Esophagus squamous epithelium (tissue), 5 donors: ENCODE measurements at regions not wholly inside any gene's neighbourhood (a gene's known extent, or its start where the extent isn't known, plus 50 kb on each side); places are given as distances from the start of the nearest gene placed in this dataset.

Experiments
- DNase-seq: peaks from one replicate; lab custom pipeline; 2025; lab: John Stamatoyannopoulos, UW
- H3K27ac ChIP-seq, 4 donors: fragments of 200-600 bp; sonication (generic); one replicate each; pipeline ENCODE4 v1.5.1; 2016 to 2019; ENCODE audit warnings: mild to moderate bottlenecking in 1 of 4
- H3K27me3 ChIP-seq, 4 donors: fragments of 200-600 bp; sonication (generic); 1 replicate in 3 of 4; 2 replicates in 1 of 4; pipeline versions ENCODE4 v1.5.1 to v1.6.0; 2017 to 2021; ENCODE audit warnings: antibody characterized with exemption in 1 of 4
- H3K36me3 ChIP-seq, 3 donors: fragments of 200-600 bp; sonication (generic); one replicate each; pipeline ENCODE4 v1.5.1; 2016 to 2019
- H3K4me1 ChIP-seq, 3 donors: fragments of 200-600 bp; sonication (generic); one replicate each; pipeline ENCODE4 v1.5.1; 2017 to 2019
- H3K4me3 ChIP-seq, 4 donors: fragments of 200-600 bp; sonication (generic); 1 replicate in 3 of 4; 2 replicates in 1 of 4; pipeline ENCODE4 v1.5.1; 2016 to 2019; ENCODE audit warnings: mild to moderate bottlenecking in 2 of 4, moderate library complexity in 1 of 4
- H3K9me3 ChIP-seq, 3 donors: fragments of 200-600 bp; sonication (generic); one replicate each; pipeline ENCODE4 v1.5.1; 2016 to 2019
- CTCF ChIP-seq, 6 experiments: fragments of 450-650 bp in 4 of 6; fragments of 200-600 bp in 2 of 6; sonication (generic) in 2 of 6; IDR thresholded peaks; one replicate each; pipeline ENCODE4 v1.5.1; 2016 to 2019; ENCODE audit warnings: antibody characterized with exemption in 6 of 6, mild to moderate bottlenecking in 4 of 6, moderate library complexity in 4 of 6
- POLR2A ChIP-seq, 4 donors: fragments of 450-650 bp; IDR thresholded peaks; one replicate each; pipeline ENCODE4 v1.6.1; 2017; ENCODE audit warnings: antibody characterized with exemption in 4 of 4, mild to moderate bottlenecking in 4 of 4, moderate library complexity in 3 of 4
- WGBS, 2 donors: methylation state at CpG; one replicate each; pipeline ENCODE4 v1.1.5; 2018; 5-methylcytosine and 5-hydroxymethylcytosine counted together
- intact Hi-C: fragments of 100-400 bp; cut with DNase I; formaldehyde crosslinking; loops from one replicate; pipeline ENCODE4 v1.15.0; 2022
- donor health status: DM: yes; HTN: yes; CAD: no.

- Histone ChIP-seq H3K36me3 (no peaks in the 10 kb centered on the region), H3K27ac (no peak overlapping the region), H3K4me1 (no peaks in the 10 kb centered on the region), H3K4me3 (no peak overlapping the region), H3K9me3 (no peaks in the 10 kb centered on the region), H3K27me3 (no peaks in the 10 kb centered on the region)
- intact Hi-C loops: no loop called here
- DNase-seq: no peak
- TF ChIP-seq POLR2A (IDR thresholded peaks at IDR 0.05) (no peak), CTCF (IDR thresholded peaks at IDR 0.05) (no peak)
- WGBS, 2 donors: 56 to 66% methylated on average over 2 of the region's 2 CpGs
Observed at GRCh38 chr15:49748791-49749190, 127.9 kb downstream of the DTWD1 start.

GRCh38 chr15:49750553-49750952, 129.7 kb downstream of the DTWD1 start:
- no peak for TF ChIP-seq CTCF (IDR thresholded peaks at IDR 0.05)
- no peak for TF ChIP-seq POLR2A (IDR thresholded peaks at IDR 0.05)
- intact Hi-C loops: no loop called here
- Histone ChIP-seq H3K4me1 (no peaks in the 10 kb centered on the region), H3K36me3 (no peaks in the 10 kb centered on the region), H3K27ac (no peak overlapping the region), H3K4me3 (no peak overlapping the region), H3K9me3 (no peaks in the 10 kb centered on the region), H3K27me3 (no peaks in the 10 kb centered on the region)
- no peak for DNase-seq

- H3K9me3 ChIP-seq: no peaks in the 10 kb centered on the region
- no peaks in the 10 kb centered on the region for H3K36me3 ChIP-seq
- no peak for DNase-seq
- no peak overlapping the region for H3K27ac ChIP-seq
- intact Hi-C loops: no loop called here
- 66 to 79% methylated on average over 2 of the region's 3 CpGs for WGBS, 2 donors
- H3K27me3 ChIP-seq: no peaks in the 10 kb centered on the region
- H3K4me3 ChIP-seq: no peak overlapping the region
- TF ChIP-seq CTCF (IDR thresholded peaks at IDR 0.05) (no peak), POLR2A (IDR thresholded peaks at IDR 0.05) (no peak)
- no peaks in the 10 kb centered on the region for H3K4me1 ChIP-seq
Observed at GRCh38 chr15:49751191-49751590, 130.3 kb downstream of the DTWD1 start.

GRCh38 chr15:49751751-49752150, 130.9 kb downstream of the DTWD1 start:
- WGBS, 2 donors: 57 to 84% methylated on average over 3 of the region's 3 CpGs
- no peak for TF ChIP-seq POLR2A (IDR thresholded peaks at IDR 0.05)
- no peak for TF ChIP-seq CTCF (IDR thresholded peaks at IDR 0.05)
- no peak for DNase-seq
- H3K9me3 ChIP-seq: no peaks in the 10 kb centered on the region
- H3K36me3 ChIP-seq: no peaks in the 10 kb centered on the region
- intact Hi-C loops: no loop called here
- H3K27ac ChIP-seq: no peak overlapping the region
- H3K4me1 ChIP-seq: no peaks in the 10 kb centered on the region
- no peak overlapping the region for H3K4me3 ChIP-seq
- H3K27me3 ChIP-seq: no peaks in the 10 kb centered on the region

GRCh38 chr15:49752517-49752916, 131.7 kb downstream of the DTWD1 start:
- no peak for DNase-seq

More at GRCh38 chr15:49752517-49752916, 131.7 kb downstream of the DTWD1 start:
- H3K4me1 ChIP-seq: no peaks in the 10 kb centered on the region
- no peak overlapping the region for H3K27ac ChIP-seq
- intact Hi-C loops: no loop called here
- WGBS, 2 donors: 42 to 43% methylated on average over 1 to 2 of the region's 2 CpGs
- no peaks in the 10 kb centered on the region for H3K9me3 ChIP-seq
- H3K4me3 ChIP-seq: no peak overlapping the region
- H3K36me3 ChIP-seq: no peaks in the 10 kb centered on the region
- H3K27me3 ChIP-seq: no peaks in the 10 kb centered on the region
- TF ChIP-seq POLR2A (IDR thresholded peaks at IDR 0.05) (no peak), CTCF (IDR thresholded peaks at IDR 0.05) (no peak)
